Kidney (tissue), 13 donors: ENCODE measurements at regions not wholly inside any gene's neighbourhood (a gene's known extent, or its start where the extent isn't known, plus 50 kb on each side); places are given as distances from the start of the nearest gene placed in this dataset.

Source experiments
- DNase-seq, 5 donors: peaks; one replicate each; pipeline ENCODE4 v3.0.0-alpha.2; 2013 to 2020
- FAIRE-seq: peaks from 2 replicates; lab custom pipeline; 2012; peaks lifted over from hg19 to GRCh38; lab: Jason Lieb, UNC
- H3K27ac ChIP-seq, 2 donors: one replicate each; pipeline ENCODE4 v1.7.0; 2013; ENCODE audit warnings: low read depth in 2 of 2, low read length in 2 of 2, inconsistent platforms in 1 of 2
- H3K27me3 ChIP-seq: one replicate; pipeline ENCODE4 v1.7.1; 2013; ENCODE audit warnings: low read length, inconsistent platforms; ENCODE audit not compliant: control insufficient read depth, insufficient read depth
- H3K36me3 ChIP-seq, 3 donors: one replicate each; pipeline versions ENCODE4 v1.7.0 to v1.7.1; 2013; ENCODE audit warnings: low read length in 3 of 3, control low read depth in 1 of 3, inconsistent platforms in 1 of 3; ENCODE audit not compliant: insufficient read depth in 3 of 3, control insufficient read depth in 2 of 3
- H3K4me1 ChIP-seq, 3 donors: one replicate each; pipeline versions ENCODE4 v1.7.0 to v1.7.1; 2013; ENCODE audit warnings: low read length in 3 of 3, inconsistent platforms in 1 of 3, low read depth in 1 of 3; ENCODE audit not compliant: control insufficient read depth in 2 of 3, insufficient read depth in 2 of 3
- H3K4me3 ChIP-seq, 3 donors: one replicate each; pipeline versions ENCODE4 v1.7.0 to v1.8.1; 2013; ENCODE audit warnings: low read length in 3 of 3, control low read depth in 1 of 3, inconsistent platforms in 1 of 3
- H3K9ac ChIP-seq, 3 donors: one replicate each; pipeline versions ENCODE4 v1.7.0 to v1.7.1; 2013; ENCODE audit warnings: low read length in 3 of 3, control low read depth in 1 of 3, inconsistent platforms in 1 of 3
- H3K9me3 ChIP-seq, 3 donors: one replicate each; pipeline versions ENCODE4 v1.7.0 to v1.7.1; 2013; ENCODE audit warnings: low read length in 3 of 3, control low read depth in 1 of 3, inconsistent platforms in 1 of 3; ENCODE audit not compliant: control insufficient read depth in 2 of 3, insufficient read depth in 1 of 3
- intact Hi-C: fragments of 100-400 bp; cut with DNase I; formaldehyde crosslinking; loops from one replicate; pipeline ENCODE4 v1.11.1; 2022
- TF ChIP-seq, protein P1 (sequence below): IDR thresholded peaks from 3 replicates; pipeline ENCODE4 v1.5.1; 2012; ENCODE audit warnings: mild to moderate bottlenecking, moderate library complexity, borderline replicate concordance; ENCODE audit not compliant: insufficient read depth; ENCODE audit errors: extremely low read depth
- donor health status: control.
- donor health status: control.
- donor health status: control.
- donor health status: control.
- donor health status: control.
- donor health status: DM: yes; HTN: yes; CAD: no.
- donor health status: Normal renal cell carcinoma (clear cell type).

GRCh38 chr13:24107955-24108614 is 52.4 kb upstream of the SPATA13 start:
- no peaks in the 10 kb centered on the region for H3K27me3 ChIP-seq
- TF ChIP-seq, protein P1, sequence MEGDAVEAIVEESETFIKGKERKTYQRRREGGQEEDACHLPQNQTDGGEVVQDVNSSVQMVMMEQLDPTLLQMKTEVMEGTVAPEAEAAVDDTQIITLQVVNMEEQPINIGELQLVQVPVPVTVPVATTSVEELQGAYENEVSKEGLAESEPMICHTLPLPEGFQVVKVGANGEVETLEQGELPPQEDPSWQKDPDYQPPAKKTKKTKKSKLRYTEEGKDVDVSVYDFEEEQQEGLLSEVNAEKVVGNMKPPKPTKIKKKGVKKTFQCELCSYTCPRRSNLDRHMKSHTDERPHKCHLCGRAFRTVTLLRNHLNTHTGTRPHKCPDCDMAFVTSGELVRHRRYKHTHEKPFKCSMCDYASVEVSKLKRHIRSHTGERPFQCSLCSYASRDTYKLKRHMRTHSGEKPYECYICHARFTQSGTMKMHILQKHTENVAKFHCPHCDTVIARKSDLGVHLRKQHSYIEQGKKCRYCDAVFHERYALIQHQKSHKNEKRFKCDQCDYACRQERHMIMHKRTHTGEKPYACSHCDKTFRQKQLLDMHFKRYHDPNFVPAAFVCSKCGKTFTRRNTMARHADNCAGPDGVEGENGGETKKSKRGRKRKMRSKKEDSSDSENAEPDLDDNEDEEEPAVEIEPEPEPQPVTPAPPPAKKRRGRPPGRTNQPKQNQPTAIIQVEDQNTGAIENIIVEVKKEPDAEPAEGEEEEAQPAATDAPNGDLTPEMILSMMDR, result no peak
- no peak overlapping the region for H3K9ac ChIP-seq
- DNase-seq, result no peak
- H3K9me3 ChIP-seq, result no peaks in the 10 kb centered on the region
- no peaks in the 10 kb centered on the region for H3K36me3 ChIP-seq
- H3K27ac ChIP-seq, result no peak overlapping the region
- H3K4me1 ChIP-seq, result peaks cover 0 to 3% (median 0%) of the 10 kb centered on the region in 3 donors
- no peak for FAIRE-seq
- H3K4me3 ChIP-seq, result no peak overlapping the region
- intact Hi-C loops, result no loop called here

GRCh38 chr13:24108615-24108965 is 51.9 kb upstream of the SPATA13 start:
- DNase-seq (no peak), FAIRE-seq (no peak)
- Histone ChIP-seq H3K4me1 (peaks cover 0 to 3% (median 0%) of the 10 kb centered on the region in 3 donors), H3K9me3 (no peaks in the 10 kb centered on the region), H3K9ac (no peak overlapping the region), H3K36me3 (no peaks in the 10 kb centered on the region), H3K4me3 (no peak overlapping the region), H3K27ac (no peak overlapping the region), H3K27me3 (no peaks in the 10 kb centered on the region)
- TF ChIP-seq, protein P1, result no peak
- intact Hi-C loops, result no loop called here

GRCh38 chr13:24110011-24110410 is 50.5 kb upstream of the SPATA13 start:
- DNase-seq (no peak), FAIRE-seq (no peak)
- Histone ChIP-seq H3K4me1 (peaks cover 0 to 3% (median 0%) of the 10 kb centered on the region in 3 donors), H3K36me3 (no peaks in the 10 kb centered on the region), H3K27me3 (no peaks in the 10 kb centered on the region), H3K4me3 (no peak overlapping the region), H3K9me3 (no peaks in the 10 kb centered on the region), H3K9ac (no peak overlapping the region), H3K27ac (no peak overlapping the region)
- intact Hi-C loops, result no loop called here
- TF ChIP-seq, protein P1, result no peak
